GM10248 (cell line): ENCODE measurements at regions not wholly inside any gene's neighbourhood (a gene's known extent, or its start where the extent isn't known, plus 50 kb on each side); places are given as distances from the start of the nearest gene placed in this dataset.

ENCODE experiments used
- CTCF ChIA-PET: fragments of 300-600 bp; sonication (Branson Sonifier 250); formaldehyde crosslinking; extraction: SDS; loops from one replicate; lab custom pipeline; 2021; ENCODE audit warnings: antibody characterized with exemption; lab: Yijun Ruan, JAX
- POLR2A ChIA-PET: fragments of 350-650 bp; sonication (Branson Sonifier 250); formaldehyde crosslinking; extraction: SDS; loops from one replicate; lab custom pipeline; 2020; ENCODE audit warnings: antibody characterized with exemption; lab: Yijun Ruan, JAX
- DNase-seq: peaks from one replicate; pipeline ENCODE4 v3.0.0; 2012; ENCODE audit errors: extremely low spot score
- TF ChIP-seq, protein P1 (sequence below): IDR thresholded peaks from 2 replicates; pipeline ENCODE4 v1.5.1; 2012; ENCODE audit warnings: mild to moderate bottlenecking, low read depth; ENCODE audit errors: extremely low read depth, missing control alignments, control extremely low read depth

DNA sequence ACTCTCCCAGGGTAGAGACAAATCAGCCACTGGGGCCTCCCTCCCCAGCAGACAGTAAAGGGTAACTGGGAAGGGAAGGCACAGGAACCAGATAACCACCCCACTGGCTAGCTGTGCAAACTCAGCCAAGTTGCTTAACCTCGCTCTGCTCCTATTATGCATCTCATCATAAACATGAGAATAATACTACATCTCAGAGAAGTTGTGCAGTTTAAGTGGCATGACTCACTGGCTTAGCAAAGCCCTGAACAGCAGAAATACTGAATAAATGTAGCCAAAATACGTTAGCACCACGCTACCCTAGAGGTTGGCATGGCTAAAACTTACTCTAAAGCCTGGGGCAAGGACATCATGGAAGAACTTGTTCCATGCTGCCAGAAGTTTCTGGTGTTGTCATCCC, 128.1 kb upstream of the ANK3 start:
- CTCF ChIA-PET: interaction anchor here (1.9 to 2.5 kb wide), 2 partner anchors 8 to 11 kb away, joined by 4 to 9 read pairs; no protein-coding TSS in a partner anchor
- TF ChIP-seq, protein P1, sequence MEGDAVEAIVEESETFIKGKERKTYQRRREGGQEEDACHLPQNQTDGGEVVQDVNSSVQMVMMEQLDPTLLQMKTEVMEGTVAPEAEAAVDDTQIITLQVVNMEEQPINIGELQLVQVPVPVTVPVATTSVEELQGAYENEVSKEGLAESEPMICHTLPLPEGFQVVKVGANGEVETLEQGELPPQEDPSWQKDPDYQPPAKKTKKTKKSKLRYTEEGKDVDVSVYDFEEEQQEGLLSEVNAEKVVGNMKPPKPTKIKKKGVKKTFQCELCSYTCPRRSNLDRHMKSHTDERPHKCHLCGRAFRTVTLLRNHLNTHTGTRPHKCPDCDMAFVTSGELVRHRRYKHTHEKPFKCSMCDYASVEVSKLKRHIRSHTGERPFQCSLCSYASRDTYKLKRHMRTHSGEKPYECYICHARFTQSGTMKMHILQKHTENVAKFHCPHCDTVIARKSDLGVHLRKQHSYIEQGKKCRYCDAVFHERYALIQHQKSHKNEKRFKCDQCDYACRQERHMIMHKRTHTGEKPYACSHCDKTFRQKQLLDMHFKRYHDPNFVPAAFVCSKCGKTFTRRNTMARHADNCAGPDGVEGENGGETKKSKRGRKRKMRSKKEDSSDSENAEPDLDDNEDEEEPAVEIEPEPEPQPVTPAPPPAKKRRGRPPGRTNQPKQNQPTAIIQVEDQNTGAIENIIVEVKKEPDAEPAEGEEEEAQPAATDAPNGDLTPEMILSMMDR: no peak
- no peak for DNase-seq
- POLR2A ChIA-PET: no interaction called here

DNA sequence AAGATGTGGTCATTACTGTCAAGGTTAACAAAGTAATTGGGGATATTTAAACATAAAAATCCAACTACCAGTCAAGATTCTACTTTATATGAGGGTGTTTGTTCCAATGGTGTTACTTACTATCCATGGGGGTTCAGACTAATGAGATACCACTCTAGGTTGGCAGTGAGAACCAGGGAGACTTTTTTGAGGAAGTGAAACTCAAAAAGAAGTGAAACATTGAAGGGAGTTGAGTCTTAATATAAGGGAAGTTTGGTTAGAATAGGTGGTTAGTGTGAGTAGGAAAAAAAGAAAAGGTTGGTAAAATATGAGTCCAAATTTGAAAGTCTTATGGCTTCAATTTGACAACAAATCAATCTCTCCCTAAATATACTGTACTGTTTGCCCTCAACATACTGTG, 123.6 kb upstream of the ANK3 start:
- TF ChIP-seq, protein P1: no peak
- CTCF ChIA-PET: no interaction called here
- POLR2A ChIA-PET: no interaction called here
- DNase-seq: no peak

DNA sequence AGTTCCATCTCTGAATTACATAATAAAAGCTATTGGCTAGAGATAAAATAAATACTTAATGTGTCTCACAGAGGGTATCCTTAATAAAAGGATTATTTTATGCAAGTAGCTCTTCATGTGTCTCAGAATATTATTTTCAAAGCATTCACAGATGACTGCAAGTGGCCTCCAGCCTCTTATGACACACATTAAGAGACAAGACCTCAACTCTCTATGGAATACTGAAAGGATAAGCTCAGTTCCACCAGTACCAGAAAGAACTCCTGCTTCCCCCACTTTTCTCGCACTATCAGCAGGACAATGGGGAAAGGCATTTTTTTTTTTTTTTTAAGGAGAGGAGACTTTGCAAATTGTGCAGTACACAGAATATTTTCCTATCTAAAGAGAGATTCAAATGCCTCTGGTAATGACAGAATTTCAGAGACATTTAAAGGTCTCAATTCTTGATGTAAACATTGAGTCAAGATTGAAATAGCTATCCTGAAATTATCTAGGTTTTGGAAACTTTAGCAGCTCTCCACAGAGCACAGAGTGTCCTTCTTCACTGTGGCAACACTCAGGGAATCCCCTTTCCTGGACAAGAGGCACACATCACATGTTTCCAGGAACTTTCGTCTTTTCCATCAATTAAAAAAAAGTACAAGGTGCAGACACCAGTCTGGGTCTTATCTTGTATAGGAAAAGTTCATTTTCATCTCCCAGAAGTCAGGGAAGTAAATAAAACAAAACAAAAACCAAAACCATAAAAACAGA, 122.0 kb upstream of the ANK3 start:
- CTCF ChIA-PET: interaction anchor here (1.1 kb wide), 1 partner anchor 13 kb away, joined by 3 read pairs; no protein-coding TSS in a partner anchor
- POLR2A ChIA-PET: no interaction called here
- no peak for DNase-seq
- TF ChIP-seq, protein P1: no peak

DNA sequence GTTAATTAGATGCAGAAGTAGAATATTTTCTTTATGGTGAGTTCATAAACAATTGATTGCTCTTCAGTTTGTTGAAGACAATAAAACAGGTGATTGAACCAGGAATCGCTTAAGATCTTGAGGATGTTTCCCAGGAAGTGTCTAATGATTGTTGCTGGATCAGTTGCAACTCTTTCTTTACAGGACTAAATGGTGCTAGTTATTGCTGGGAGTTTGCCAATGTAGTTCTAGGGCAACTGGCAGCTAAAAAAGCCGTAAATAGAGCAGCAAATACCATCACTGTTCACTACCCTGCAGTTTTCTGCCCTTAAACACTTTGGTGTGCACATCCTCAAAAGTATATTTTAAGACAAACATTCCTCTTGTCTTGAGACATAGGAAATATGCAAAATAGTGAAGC, 119.2 kb upstream of the ANK3 start:
- TF ChIP-seq, protein P1: no peak
- POLR2A ChIA-PET: no interaction called here
- CTCF ChIA-PET: interaction anchor here (1.4 to 2.3 kb wide), 2 partner anchors 8 to 10 kb away, joined by 3 to 9 read pairs; no protein-coding TSS in a partner anchor
- DNase-seq: no peak

DNA sequence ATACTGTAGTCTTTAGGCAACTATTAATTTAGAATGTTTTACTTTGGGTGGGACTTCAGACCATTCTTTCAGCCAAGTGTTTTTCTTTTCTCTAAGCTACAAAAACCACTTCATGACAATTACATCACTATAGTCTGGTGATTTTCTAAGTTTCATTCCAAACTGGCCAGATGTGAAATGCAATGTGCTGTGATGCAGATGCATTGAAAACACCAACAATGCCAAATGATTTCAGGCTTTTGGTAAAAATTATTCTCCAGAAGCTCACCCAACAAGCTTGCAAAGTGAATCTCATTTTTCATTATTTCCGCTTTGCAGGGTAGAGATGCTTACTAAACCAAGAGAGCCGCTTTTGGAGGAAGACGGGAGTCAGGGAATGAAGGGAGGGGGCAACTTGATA, 118.4 kb upstream of the ANK3 start:
- DNase-seq: no peak
- POLR2A ChIA-PET: no interaction called here
- CTCF ChIA-PET: interaction anchor here (1.4 kb wide), 1 partner anchor 9 kb away, joined by 3 read pairs; no protein-coding TSS in a partner anchor
- TF ChIP-seq, protein P1: no peak

DNA sequence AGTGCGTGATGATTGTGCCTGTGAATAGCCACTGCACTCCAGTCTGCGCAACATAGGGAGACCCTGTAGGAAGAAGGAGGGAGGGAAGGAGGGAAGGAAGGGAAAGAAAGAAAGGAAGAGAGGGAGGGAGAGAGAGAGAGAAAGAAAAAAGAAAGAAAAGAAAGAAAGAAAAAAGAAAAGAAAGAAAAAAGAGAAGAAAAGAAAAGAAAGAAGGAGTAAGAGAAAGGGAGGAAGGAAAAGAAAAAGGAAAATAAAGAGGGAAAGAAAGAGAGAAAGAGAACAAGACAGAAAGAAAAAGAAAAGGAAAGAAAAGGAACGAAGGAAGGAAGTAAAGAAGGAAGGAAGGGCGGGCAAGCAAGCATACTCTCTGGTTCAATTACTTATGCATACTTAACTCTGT, 112.9 kb upstream of the ANK3 start:
- ChIA-PET POLR2A (no interaction called here), CTCF (no interaction called here)
- TF ChIP-seq, protein P1: no peak
- DNase-seq: no peak
